Embryonic facial prominence (tissue), 1 donor: ENCODE measurements at regions not wholly inside any gene's neighbourhood (a gene's known extent, or its start where the extent isn't known, plus 50 kb on each side); places are given as distances from the start of the nearest gene placed in this dataset.

Experiments used
- DNase-seq: peaks from one replicate; pipeline ENCODE4 v3.0.0-alpha.2; 2016; ENCODE audit errors: extremely low spot score

GRCh38 chr13:34879851-34880250 lies 62.2 kb upstream of the NBEA start:
- DNase-seq: no peak

DNA sequence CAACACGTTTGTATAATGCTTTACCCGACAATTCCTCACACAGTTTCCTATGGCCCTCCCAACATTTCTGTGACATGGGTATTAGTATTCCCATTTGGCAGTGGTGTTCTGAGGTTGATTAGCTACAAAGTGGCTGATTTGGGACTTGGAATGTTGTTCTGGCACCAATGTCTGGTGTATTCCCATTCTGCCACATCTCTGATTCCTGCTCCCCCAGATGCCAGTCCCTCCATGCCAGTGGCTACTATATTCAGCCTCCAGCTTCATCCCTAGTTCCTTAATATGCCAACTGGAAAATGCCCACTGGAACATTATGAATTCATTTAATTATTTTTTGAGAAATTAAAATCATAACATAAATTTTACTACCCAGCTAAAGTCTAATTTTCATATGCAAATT lies 60.6 kb upstream of the NBEA start:
- no peak for DNase-seq

DNA sequence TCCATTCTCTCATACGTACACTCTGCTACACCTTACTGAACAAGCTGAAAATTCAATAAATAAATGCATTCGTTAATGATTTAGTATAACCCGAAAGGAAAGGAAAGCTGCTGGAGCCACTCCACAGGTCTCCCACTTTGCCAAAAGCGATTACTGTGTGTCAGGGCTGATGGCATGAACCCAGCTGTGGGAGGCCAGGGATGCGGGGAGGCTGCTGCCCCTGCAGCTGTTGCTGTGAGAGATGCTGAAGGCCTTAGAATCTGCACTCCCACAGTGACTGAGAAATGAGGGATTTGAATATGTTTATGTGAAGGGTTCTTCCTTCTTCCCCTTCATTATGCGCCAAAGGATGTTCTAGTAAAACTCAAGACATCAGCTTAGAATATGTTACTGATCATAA lies 58.7 kb upstream of the NBEA start:
- no peak for DNase-seq

DNA sequence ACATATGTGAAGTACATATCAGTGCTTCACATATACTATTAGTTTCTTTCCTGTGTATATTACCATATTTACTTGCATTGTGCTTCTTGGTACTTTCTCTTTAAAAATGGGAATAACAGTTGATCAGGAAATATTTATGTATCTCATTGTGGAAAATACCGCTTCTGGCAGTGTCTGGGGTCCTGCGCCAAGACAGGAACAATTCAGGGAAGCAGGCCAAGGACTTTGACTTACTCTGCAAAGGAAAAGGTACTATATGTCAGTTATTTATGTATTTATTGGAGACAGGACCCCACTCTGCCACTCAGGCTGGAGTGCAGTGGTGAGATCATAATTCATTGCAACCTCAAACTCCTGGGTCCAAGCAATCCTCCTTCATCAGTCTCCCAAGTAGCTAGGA lies 57.7 kb upstream of the NBEA start:
- no peak for DNase-seq

DNA sequence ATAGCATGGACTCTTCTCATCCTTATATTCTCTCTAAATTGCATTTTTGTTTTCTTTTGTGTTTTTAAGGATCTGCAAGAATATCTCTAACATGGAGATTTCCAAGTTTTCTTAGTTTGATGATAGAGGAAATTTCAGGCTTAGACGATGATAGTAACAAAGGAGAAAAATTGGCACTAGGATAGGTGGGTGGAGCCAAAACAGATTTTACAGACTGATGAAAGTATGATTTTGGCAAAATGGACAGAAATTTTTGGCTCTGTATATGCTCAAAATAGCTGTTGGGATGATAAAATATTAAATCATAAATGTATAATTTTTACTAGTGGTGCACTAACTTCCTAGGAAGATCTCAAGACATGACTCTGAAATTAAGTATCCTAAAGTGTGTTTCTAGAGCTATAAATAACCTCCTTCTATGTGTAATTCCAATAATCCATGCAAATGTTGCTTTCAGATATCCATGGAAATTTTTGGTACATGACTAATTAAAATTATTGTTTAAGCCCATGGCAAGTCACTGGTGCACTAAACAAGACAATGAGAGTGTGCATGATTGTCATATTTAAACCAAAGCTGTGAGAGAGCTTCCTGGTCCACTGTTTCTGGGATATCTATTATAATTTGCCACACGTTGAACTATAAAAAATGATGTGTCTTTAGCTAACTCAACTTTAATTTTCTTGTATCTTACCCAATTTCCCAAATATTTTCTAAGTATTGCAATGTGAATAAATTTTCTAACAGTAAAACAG lies 55.8 kb upstream of the NBEA start:
- no peak for DNase-seq

DNA sequence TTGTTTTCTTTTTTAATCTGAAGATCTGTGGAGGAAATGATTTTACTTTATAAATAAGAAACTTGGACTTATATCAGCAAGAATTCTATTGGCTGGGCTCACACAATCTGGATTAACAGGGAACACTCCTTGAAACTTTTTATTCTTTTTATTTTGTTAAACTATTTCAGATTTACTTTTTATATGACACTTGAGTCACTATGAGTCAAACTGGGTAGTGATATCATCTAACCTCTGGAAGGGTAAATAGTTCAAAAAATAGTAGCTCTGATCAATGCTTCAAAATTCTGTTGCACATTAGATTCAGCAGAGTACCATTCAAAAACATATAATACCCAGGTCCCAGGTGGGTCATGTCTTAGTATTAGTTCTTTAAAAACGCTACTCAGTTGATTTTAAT lies 55.1 kb upstream of the NBEA start:
- DNase-seq: no peak
